ENCODE measurements at regions not wholly inside any gene's neighbourhood (a gene's known extent, or its start where the extent isn't known, plus 50 kb on each side); places are given as distances from the start of the nearest gene placed in this dataset.

GRCh38 chr17:77834170-77835115, 124.1 kb upstream of the TNRC6C start (continued):
- no peak for TF ChIP-seq SAFB2 (IDR thresholded peaks at IDR 0.05; ENCODE audit: borderline replicate concordance, low read depth, low read length, severe bottlenecking)
- TF ChIP-seq ETS2 (tag; IDR thresholded peaks at IDR 0.05; ENCODE audit: borderline replicate concordance, poor library complexity, severe bottlenecking), result no peak
- TF ChIP-seq CHD4 (IDR thresholded peaks at IDR 0.05; ENCODE audit: insufficient read depth, insufficient replicate concordance, low read depth, low read length, poor library complexity, severe bottlenecking), result peak; percentile 24
- TF ChIP-seq ZNF165 (CRISPR knock-in tag; IDR thresholded peaks at IDR 0.05; ENCODE audit: borderline replicate concordance), result no peak
- TF ChIP-seq ARID3A (IDR thresholded peaks at IDR 0.05; ENCODE audit: borderline replicate concordance, low read depth, low read length), result peak; percentile 44; the same call in 1 of the 2 replicates
- TF ChIP-seq ZNF778 (CRISPR knock-in tag; IDR thresholded peaks at IDR 0.05), result no peak
- TF ChIP-seq CCAR2 (IDR thresholded peaks at IDR 0.05; ENCODE audit: low read depth, low read length), result no peak
- TF ChIP-seq MTA1 (IDR thresholded peaks at IDR 0.05; ENCODE audit: borderline replicate concordance), result no peak; the same call in 1 of the 2 replicates
- TF ChIP-seq MTA3 (IDR thresholded peaks at IDR 0.05; ENCODE audit: borderline replicate concordance), result peak; percentile 88
- no peak for TF ChIP-seq ETV1 (tag; conservative IDR thresholded peaks at IDR 0.05; ENCODE audit: low read depth)
- TF ChIP-seq ELF4 (CRISPR knock-in tag; IDR thresholded peaks at IDR 0.05), result no peak
- no peak for TF ChIP-seq TCFL5 (CRISPR knock-in tag; conservative IDR thresholded peaks at IDR 0.05)
- no peak for TF ChIP-seq ZNF785 (CRISPR knock-in tag; IDR thresholded peaks at IDR 0.05)
- TF ChIP-seq MED1 (CRISPR knock-in tag; IDR thresholded peaks at IDR 0.05; ENCODE audit: borderline replicate concordance), result no peak
- no peak for TF ChIP-seq PRMT5 (CRISPR knock-in tag; IDR thresholded peaks at IDR 0.05)
- TF ChIP-seq CREM (IDR thresholded peaks at IDR 0.05; ENCODE audit: low read depth), result peak; percentile 80
- no peak for TF ChIP-seq ZFP30 (CRISPR knock-in tag; IDR thresholded peaks at IDR 0.05; ENCODE audit: borderline replicate concordance)
- TF ChIP-seq GMEB1 (CRISPR knock-in tag; IDR thresholded peaks at IDR 0.05), result no peak
- no peak for TF ChIP-seq ARID2 (IDR thresholded peaks at IDR 0.05)
- peak; percentile 72 for TF ChIP-seq GATAD2A (IDR thresholded peaks at IDR 0.05)
- TF ChIP-seq RAD21 (CRISPR knock-in tag; conservative IDR thresholded peaks at IDR 0.05 in 1 of 2, IDR thresholded peaks at IDR 0.05 in 1 of 2), result peak in 1 of 2 experiments; percentile 28; a peak in 2 of 4 replicates
- TF ChIP-seq PKNOX1 (IDR thresholded peaks at IDR 0.05), result peak; percentile 93
- TF ChIP-seq SIX5 (IDR thresholded peaks at IDR 0.05; ENCODE audit: borderline replicate concordance in 1 of 2, insufficient read depth in 1 of 2, low read depth in 1 of 2, low read length in 2 of 2), result no peak
- TF ChIP-seq C11orf30 (IDR thresholded peaks at IDR 0.05; ENCODE audit: low read depth), result peak; percentile 76
